ENCODE measurements at regions not wholly inside any gene's neighbourhood (a gene's known extent, or its start where the extent isn't known, plus 50 kb on each side); places are given as distances from the start of the nearest gene placed in this dataset.

GRCh38 chrX:122890729-122891128, 293.3 kb upstream of the GRIA3 start:
- peaks cover 32% of the 10 kb centered on the region for H3K9me3 Mint-ChIP-seq
- no peaks in the 10 kb centered on the region for H3K27me3 Mint-ChIP-seq (ENCODE audit: low read depth)
- no peak for DNase-seq (ENCODE audit: low spot score in 2 of 2, unreplicated experiment in 2 of 2)
- H3K27ac Mint-ChIP-seq, result no peak overlapping the region
- no peaks in the 10 kb centered on the region for H3K4me1 Mint-ChIP-seq
- no peaks in the 10 kb centered on the region for H3K36me3 Mint-ChIP-seq
- no peak overlapping the region for H3K4me3 Mint-ChIP-seq
- no peak for TF ChIP-seq CTCF (IDR thresholded peaks at IDR 0.05; ENCODE audit: unreplicated experiment)

- no peak for TF ChIP-seq CTCF (IDR thresholded peaks at IDR 0.05; ENCODE audit: unreplicated experiment)
- Mint-ChIP-seq H3K4me3 (no peak overlapping the region), H3K4me1 (no peaks in the 10 kb centered on the region), H3K9me3 (peaks cover 67% of the 10 kb centered on the region), H3K27ac (no peak overlapping the region), H3K36me3 (no peaks in the 10 kb centered on the region), H3K27me3 (ENCODE audit: low read depth) (no peaks in the 10 kb centered on the region)
- DNase-seq (ENCODE audit: low spot score in 2 of 2, unreplicated experiment in 2 of 2), result no peak
Observed at GRCh38 chrX:122906726-122907125, 277.4 kb upstream of the GRIA3 start.

GRCh38 chrX:122907375-122907774, 276.7 kb upstream of the GRIA3 start:
- Mint-ChIP-seq H3K27me3 (ENCODE audit: low read depth) (no peaks in the 10 kb centered on the region), H3K4me3 (no peak overlapping the region), H3K9me3 (peaks cover 67% of the 10 kb centered on the region), H3K4me1 (no peaks in the 10 kb centered on the region), H3K27ac (no peak overlapping the region), H3K36me3 (no peaks in the 10 kb centered on the region)
- DNase-seq (ENCODE audit: low spot score in 2 of 2, unreplicated experiment in 2 of 2), result no peak
- no peak for TF ChIP-seq CTCF (IDR thresholded peaks at IDR 0.05; ENCODE audit: unreplicated experiment)

GRCh38 chrX:122910697-122911096, 273.4 kb upstream of the GRIA3 start:
- no peak for DNase-seq (ENCODE audit: low spot score in 2 of 2, unreplicated experiment in 2 of 2)
- Mint-ChIP-seq H3K27me3 (ENCODE audit: low read depth) (no peaks in the 10 kb centered on the region), H3K4me3 (no peak overlapping the region), H3K9me3 (peaks cover 56% of the 10 kb centered on the region), H3K4me1 (no peaks in the 10 kb centered on the region), H3K27ac (no peak overlapping the region), H3K36me3 (no peaks in the 10 kb centered on the region)
- no peak for TF ChIP-seq CTCF (IDR thresholded peaks at IDR 0.05; ENCODE audit: unreplicated experiment)

GRCh38 chrX:122913134-122913533, 270.9 kb upstream of the GRIA3 start:
- no peak for TF ChIP-seq CTCF (IDR thresholded peaks at IDR 0.05; ENCODE audit: unreplicated experiment)
- Mint-ChIP-seq H3K4me1 (no peaks in the 10 kb centered on the region), H3K9me3 (peaks cover 63% of the 10 kb centered on the region), H3K27me3 (ENCODE audit: low read depth) (no peaks in the 10 kb centered on the region), H3K27ac (no peak overlapping the region), H3K36me3 (no peaks in the 10 kb centered on the region), H3K4me3 (no peak overlapping the region)
- DNase-seq (ENCODE audit: low spot score in 2 of 2, unreplicated experiment in 2 of 2), result no peak

GRCh38 chrX:122913764-122914163, 270.3 kb upstream of the GRIA3 start:
- Mint-ChIP-seq H3K27me3 (ENCODE audit: low read depth) (no peaks in the 10 kb centered on the region), H3K27ac (no peak overlapping the region), H3K36me3 (no peaks in the 10 kb centered on the region), H3K9me3 (peaks cover 62% of the 10 kb centered on the region), H3K4me1 (no peaks in the 10 kb centered on the region), H3K4me3 (no peak overlapping the region)
- TF ChIP-seq CTCF (IDR thresholded peaks at IDR 0.05; ENCODE audit: unreplicated experiment), result no peak
- DNase-seq (ENCODE audit: low spot score in 2 of 2, unreplicated experiment in 2 of 2), result no peak

Data from mesothelial cell of epicardium (in vitro differentiated cells).